Neutrophil (primary cell): ENCODE measurements at regions not wholly inside any gene's neighbourhood (a gene's known extent, or its start where the extent isn't known, plus 50 kb on each side); places are given as distances from the start of the nearest gene placed in this dataset.

Experiments used
- H3K27ac ChIP-seq: fragments of 200-600 bp; sonication (generic); 2 replicates; pipeline ENCODE4 v1.5.1; 2016; ENCODE audit warnings: mild to moderate bottlenecking, moderate library complexity
- H3K27me3 ChIP-seq: fragments of 200-600 bp; sonication (generic); 2 replicates; pipeline ENCODE4 v1.6.0; 2016; ENCODE audit warnings: mild to moderate bottlenecking
- H3K36me3 ChIP-seq: fragments of 200-600 bp; sonication (generic); 2 replicates; pipeline ENCODE4 v1.5.1; 2017
- H3K4me1 ChIP-seq, 2 experiments: fragments of 200-600 bp in 1 of 2; sonication (generic) in 1 of 2; 1 replicate in 1 of 2; 2 replicates in 1 of 2; pipeline versions ENCODE4 v1.5.1 to v1.6.1; 2013 to 2016; ENCODE audit warnings: low read depth in 1 of 2, low read length in 1 of 2, mild to moderate bottlenecking in 1 of 2, moderate library complexity in 1 of 2; ENCODE audit not compliant: control insufficient read depth in 1 of 2, insufficient read depth in 1 of 2
- H3K4me3 ChIP-seq, 2 experiments: fragments of 200-600 bp in 1 of 2; sonication (generic) in 1 of 2; 1 replicate in 1 of 2; 2 replicates in 1 of 2; pipeline ENCODE4 v1.5.1; 2013 to 2016; ENCODE audit warnings: low read depth in 1 of 2, low read length in 1 of 2, mild to moderate bottlenecking in 1 of 2, moderate library complexity in 1 of 2
- H3K9me3 ChIP-seq: fragments of 200-600 bp; sonication (generic); 2 replicates; pipeline ENCODE4 v1.5.1; 2016
- TF ChIP-seq, protein P1 (sequence below): fragments of 200-600 bp; sonication (generic); IDR thresholded peaks from 2 replicates; pipeline ENCODE4 v1.5.1; 2016; ENCODE audit warnings: antibody characterized with exemption

DNA sequence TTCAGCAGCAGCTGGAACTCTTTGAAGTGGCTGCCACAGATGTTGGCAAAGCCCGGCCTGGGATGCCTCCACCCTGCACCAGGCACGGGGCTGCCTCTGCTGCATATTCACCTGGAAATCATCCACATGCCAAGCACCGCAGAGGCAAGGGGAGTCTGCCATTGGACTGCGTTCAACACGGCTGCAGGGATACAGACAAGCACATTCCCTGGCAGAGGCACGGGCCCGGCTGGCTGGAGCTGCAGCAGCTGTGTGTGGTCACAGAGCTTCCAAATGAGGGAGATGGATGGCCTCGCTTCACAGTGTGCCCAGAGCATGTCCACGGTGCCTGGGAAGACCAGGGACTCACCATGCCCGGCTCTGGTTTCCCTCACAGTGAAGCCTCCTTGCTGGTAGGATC is 1378.9 kb downstream of the TBC1D22A start:
- TF ChIP-seq, protein P1, sequence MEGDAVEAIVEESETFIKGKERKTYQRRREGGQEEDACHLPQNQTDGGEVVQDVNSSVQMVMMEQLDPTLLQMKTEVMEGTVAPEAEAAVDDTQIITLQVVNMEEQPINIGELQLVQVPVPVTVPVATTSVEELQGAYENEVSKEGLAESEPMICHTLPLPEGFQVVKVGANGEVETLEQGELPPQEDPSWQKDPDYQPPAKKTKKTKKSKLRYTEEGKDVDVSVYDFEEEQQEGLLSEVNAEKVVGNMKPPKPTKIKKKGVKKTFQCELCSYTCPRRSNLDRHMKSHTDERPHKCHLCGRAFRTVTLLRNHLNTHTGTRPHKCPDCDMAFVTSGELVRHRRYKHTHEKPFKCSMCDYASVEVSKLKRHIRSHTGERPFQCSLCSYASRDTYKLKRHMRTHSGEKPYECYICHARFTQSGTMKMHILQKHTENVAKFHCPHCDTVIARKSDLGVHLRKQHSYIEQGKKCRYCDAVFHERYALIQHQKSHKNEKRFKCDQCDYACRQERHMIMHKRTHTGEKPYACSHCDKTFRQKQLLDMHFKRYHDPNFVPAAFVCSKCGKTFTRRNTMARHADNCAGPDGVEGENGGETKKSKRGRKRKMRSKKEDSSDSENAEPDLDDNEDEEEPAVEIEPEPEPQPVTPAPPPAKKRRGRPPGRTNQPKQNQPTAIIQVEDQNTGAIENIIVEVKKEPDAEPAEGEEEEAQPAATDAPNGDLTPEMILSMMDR, result no peak
- no peaks in the 10 kb centered on the region for H3K36me3 ChIP-seq
- H3K27me3 ChIP-seq, result no peaks in the 10 kb centered on the region
- no peaks in the 10 kb centered on the region for H3K4me1 ChIP-seq
- no peaks in the 10 kb centered on the region for H3K9me3 ChIP-seq
- H3K4me3 ChIP-seq, result no peak overlapping the region
- no peak overlapping the region for H3K27ac ChIP-seq

DNA sequence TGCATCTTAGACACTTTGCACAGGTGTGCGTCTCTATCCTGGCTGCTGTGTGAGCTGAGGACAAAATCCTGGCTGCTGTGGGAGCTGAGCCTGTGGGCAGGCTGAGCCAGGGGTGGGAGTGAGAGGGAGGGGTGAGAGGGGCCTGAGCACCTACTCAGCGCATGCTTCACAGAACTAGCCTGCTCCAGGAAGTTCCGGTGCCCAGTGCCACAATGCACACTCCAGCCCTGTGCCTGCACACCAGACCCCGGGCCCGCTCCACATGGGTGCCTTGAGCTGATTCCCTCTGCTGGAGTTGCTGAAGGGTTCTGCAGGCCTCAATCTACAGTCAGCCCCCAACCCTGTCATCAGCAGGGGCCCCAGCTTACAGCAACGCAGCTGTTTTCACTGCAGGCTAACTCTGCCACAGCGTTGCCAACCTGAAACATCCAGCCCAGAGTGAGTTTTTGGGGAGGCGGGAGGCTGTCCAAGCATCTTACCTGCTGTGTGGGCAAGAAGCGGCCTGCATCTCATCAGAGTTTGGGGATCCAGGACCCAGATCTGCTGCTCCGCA is 1377.9 kb downstream of the TBC1D22A start:
- no peaks in the 10 kb centered on the region for H3K36me3 ChIP-seq
- H3K4me1 ChIP-seq, result no peaks in the 10 kb centered on the region
- H3K9me3 ChIP-seq, result no peaks in the 10 kb centered on the region
- no peak overlapping the region for H3K4me3 ChIP-seq
- no peak overlapping the region for H3K27ac ChIP-seq
- TF ChIP-seq, protein P1, result no peak
- no peaks in the 10 kb centered on the region for H3K27me3 ChIP-seq

GRCh38 chr22:48139776-48140175 is 1377.3 kb downstream of the TBC1D22A start:
- Histone ChIP-seq H3K36me3 (no peaks in the 10 kb centered on the region), H3K4me1 (no peaks in the 10 kb centered on the region), H3K9me3 (no peaks in the 10 kb centered on the region), H3K27me3 (no peaks in the 10 kb centered on the region), H3K4me3 (no peak overlapping the region), H3K27ac (no peak overlapping the region)
- TF ChIP-seq, protein P1, result no peak

- no peaks in the 10 kb centered on the region for H3K36me3 ChIP-seq
- no peaks in the 10 kb centered on the region for H3K4me1 ChIP-seq
- TF ChIP-seq, protein P1, result no peak
- no peaks in the 10 kb centered on the region for H3K27me3 ChIP-seq
- H3K9me3 ChIP-seq, result no peaks in the 10 kb centered on the region
- no peak overlapping the region for H3K27ac ChIP-seq
- H3K4me3 ChIP-seq, result no peak overlapping the region
Measured at GRCh38 chr22:48138855-48139254, 1376.4 kb downstream of the TBC1D22A start.

DNA sequence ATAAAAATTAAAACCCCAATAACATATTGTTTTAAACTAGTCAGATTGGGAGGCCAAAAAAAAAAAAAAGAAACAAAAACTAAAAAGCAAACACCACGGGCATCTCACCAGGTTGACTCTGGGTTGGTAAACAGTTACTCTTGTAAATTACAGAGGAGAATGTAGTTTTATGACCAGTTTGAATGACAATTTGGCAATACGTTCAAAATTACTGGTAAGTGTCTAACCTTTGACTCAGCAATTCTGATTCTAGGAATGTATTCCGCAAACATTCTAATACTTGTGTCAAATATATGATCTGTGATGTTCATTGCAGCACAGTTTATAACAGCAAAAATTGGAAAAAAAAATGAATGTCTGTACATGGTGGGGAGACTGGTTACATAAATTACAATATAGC is 1376.0 kb downstream of the TBC1D22A start:
- Histone ChIP-seq H3K27me3 (no peaks in the 10 kb centered on the region), H3K27ac (no peak overlapping the region), H3K4me1 (no peaks in the 10 kb centered on the region), H3K36me3 (no peaks in the 10 kb centered on the region), H3K9me3 (no peaks in the 10 kb centered on the region), H3K4me3 (no peak overlapping the region)
- TF ChIP-seq, protein P1, result no peak

- Histone ChIP-seq H3K4me3 (no peak overlapping the region), H3K27me3 (no peaks in the 10 kb centered on the region), H3K9me3 (no peaks in the 10 kb centered on the region), H3K36me3 (no peaks in the 10 kb centered on the region), H3K27ac (no peak overlapping the region), H3K4me1 (no peaks in the 10 kb centered on the region)
- TF ChIP-seq, protein P1, result no peak
Measured at GRCh38 chr22:48137640-48138039, 1375.2 kb downstream of the TBC1D22A start.
